Mesendoderm (in vitro differentiated cells): ENCODE measurements at regions not wholly inside any gene's neighbourhood (a gene's known extent, or its start where the extent isn't known, plus 50 kb on each side); places are given as distances from the start of the nearest gene placed in this dataset.
A peak's percentile ranks its signal among the peaks of the same experiment; 100 is the strongest.

Source experiments
- DNase-seq: peaks from one replicate; pipeline ENCODE4 v3.0.0; 2013
- H2AK5ac ChIP-seq: 2 replicates; pipeline ENCODE4 v1.6.1; 2013; ENCODE audit warnings: low read length, inconsistent platforms
- H2BK120ac ChIP-seq: 2 replicates; pipeline ENCODE4 v1.6.1; 2013; ENCODE audit warnings: low read depth, mild to moderate bottlenecking, low read length, moderate library complexity, mixed read lengths
- H2BK15ac ChIP-seq: replicated peaks from 2 replicates; pipeline ENCODE4 v1.6.1; 2013; ENCODE audit warnings: low read depth, mild to moderate bottlenecking, moderate library complexity
- H2BK5ac ChIP-seq: 2 replicates; pipeline ENCODE4 v1.6.1; 2013; ENCODE audit warnings: low read length, inconsistent platforms
- H3K18ac ChIP-seq: 2 replicates; pipeline ENCODE4 v1.6.1; 2013; ENCODE audit warnings: mild to moderate bottlenecking, low read length, mixed read lengths
- H3K23ac ChIP-seq: one replicate; pipeline ENCODE4 v1.6.1; 2013; ENCODE audit warnings: low read length
- H3K27ac ChIP-seq: 2 replicates; pipeline ENCODE4 v1.5.1; 2013; ENCODE audit warnings: low read depth, mild to moderate bottlenecking, inconsistent platforms, low read length, moderate library complexity
- H3K27me3 ChIP-seq: 2 replicates; pipeline ENCODE4 v1.6.1; 2013; ENCODE audit warnings: low read length, control low read depth, mild to moderate bottlenecking, inconsistent platforms; ENCODE audit not compliant: insufficient read depth, poor library complexity
- H3K36me3 ChIP-seq: 2 replicates; pipeline ENCODE4 v1.6.1; 2013; ENCODE audit warnings: low read length, inconsistent platforms; ENCODE audit not compliant: control insufficient read depth, insufficient read depth
- H3K4ac ChIP-seq: one replicate; pipeline ENCODE4 v1.6.1; 2013; ENCODE audit warnings: low read depth, mild to moderate bottlenecking, low read length, moderate library complexity
- H3K4me1 ChIP-seq: 2 replicates; pipeline ENCODE4 v1.6.1; 2013; ENCODE audit warnings: low read depth, low read length, inconsistent platforms; ENCODE audit not compliant: control insufficient read depth
- H3K4me2 ChIP-seq: 2 replicates; pipeline ENCODE4 v1.6.1; 2013; ENCODE audit warnings: low read length
- H3K4me3 ChIP-seq: 2 replicates; pipeline ENCODE4 v1.5.1; 2013; ENCODE audit warnings: mild to moderate bottlenecking, low read length
- H3K56ac ChIP-seq: one replicate; pipeline ENCODE4 v1.6.1; 2013; ENCODE audit warnings: low read length
- H3K79me1 ChIP-seq: 2 replicates; pipeline ENCODE4 v1.6.1; 2013; ENCODE audit warnings: low read length, inconsistent platforms
- H3K79me2 ChIP-seq: 2 replicates; pipeline ENCODE4 v1.6.1; 2013; ENCODE audit warnings: mild to moderate bottlenecking, low read length; ENCODE audit not compliant: control insufficient read depth, insufficient read depth
- H3K9ac ChIP-seq: 2 replicates; pipeline ENCODE4 v1.6.1; 2013; ENCODE audit warnings: low read length, inconsistent platforms
- H4K5ac ChIP-seq: one replicate; pipeline ENCODE4 v1.6.1; 2013; ENCODE audit warnings: low read length
- H4K8ac ChIP-seq: one replicate; pipeline ENCODE4 v1.6.1; 2013; ENCODE audit warnings: low read depth, mild to moderate bottlenecking, control low read depth, low read length, moderate library complexity
- WGBS: extraction: QIAGEN DNeasy Blood & Tissue Kit; methylation state at CpG from one replicate; pipeline ENCODE4 v1.1.7; 2013; ENCODE audit warnings: low lambda C conversion rate, missing lambda C conversion rate; ENCODE audit not compliant: insufficient coverage; ENCODE audit errors: extremely low coverage; 5-methylcytosine and 5-hydroxymethylcytosine counted together

GRCh38 chr5:53160895-53161294 is 51.3 kb upstream of the MOCS2 start:
- Histone ChIP-seq H3K56ac (no peak overlapping the region), H4K5ac (no peak overlapping the region)
- WGBS: no CpG with 5 or more reads among the region's 4 CpGs

GRCh38 chr5:53161876-53162275 is 52.3 kb upstream of the MOCS2 start:
- H3K56ac ChIP-seq: no peak overlapping the region
- H3K23ac ChIP-seq: no peak overlapping the region
- H3K4me1 ChIP-seq: no peaks in the 10 kb centered on the region
- H4K5ac ChIP-seq: no peak overlapping the region
- H3K9ac ChIP-seq: no peak overlapping the region
- DNase-seq: peak; percentile 1
- H3K4me2 ChIP-seq: no peak overlapping the region
- no peak overlapping the region for H3K27ac ChIP-seq
- H4K8ac ChIP-seq: no peak overlapping the region
- no peak overlapping the region for H3K18ac ChIP-seq
- no peaks in the 10 kb centered on the region for H3K36me3 ChIP-seq
- H2BK15ac ChIP-seq: no peak overlapping the region
- no peak overlapping the region for H2BK120ac ChIP-seq
- H3K79me2 ChIP-seq: no peaks in the 10 kb centered on the region
- no peak overlapping the region for H3K4ac ChIP-seq
- no peaks in the 10 kb centered on the region for H3K79me1 ChIP-seq
- H2BK5ac ChIP-seq: no peak overlapping the region
- WGBS: no CpG with 5 or more reads among the region's 2 CpGs
- H2AK5ac ChIP-seq: no peak overlapping the region
- no peaks in the 10 kb centered on the region for H3K27me3 ChIP-seq
- H3K4me3 ChIP-seq: no peak overlapping the region

More at GRCh38 chr5:53160895-53161294, 51.3 kb upstream of the MOCS2 start:
- Histone ChIP-seq H3K36me3 (no peaks in the 10 kb centered on the region), H3K27me3 (no peaks in the 10 kb centered on the region), H3K4me2 (no peak overlapping the region), H3K4me1 (no peaks in the 10 kb centered on the region), H3K23ac (no peak overlapping the region), H4K8ac (no peak overlapping the region), H2BK15ac (no peak overlapping the region), H3K79me2 (no peaks in the 10 kb centered on the region), H2BK120ac (no peak overlapping the region), H2AK5ac (no peak overlapping the region), H3K4me3 (no peak overlapping the region), H3K79me1 (no peaks in the 10 kb centered on the region), H3K18ac (no peak overlapping the region), H3K27ac (no peak overlapping the region), H2BK5ac (no peak overlapping the region), H3K9ac (no peak overlapping the region), H3K4ac (no peak overlapping the region)
- DNase-seq: no peak

GRCh38 chr5:53164478-53165165 is 55.1 kb upstream of the MOCS2 start:
- no peak overlapping the region for H3K27ac ChIP-seq

GRCh38 chr5:53165431-53166182 is 56.0 kb upstream of the MOCS2 start:
- Histone ChIP-seq H3K4me1 (no peaks in the 10 kb centered on the region), H3K9ac (no peak overlapping the region), H3K79me2 (no peaks in the 10 kb centered on the region), H2AK5ac (no peak overlapping the region), H3K56ac (no peak overlapping the region), H3K18ac (no peak overlapping the region), H4K8ac (no peak overlapping the region), H3K23ac (no peak overlapping the region), H2BK15ac (no peak overlapping the region), H3K4me2 (no peak overlapping the region), H3K36me3 (no peaks in the 10 kb centered on the region), H2BK120ac (no peak overlapping the region), H3K27me3 (no peaks in the 10 kb centered on the region), H3K79me1 (no peaks in the 10 kb centered on the region), H3K4me3 (no peak overlapping the region), H3K4ac (no peak overlapping the region), H4K5ac (no peak overlapping the region), H3K27ac (no peak overlapping the region), H2BK5ac (no peak overlapping the region)
- WGBS: no CpG with 5 or more reads among the region's 5 CpGs
- no peak for DNase-seq

More at GRCh38 chr5:53164478-53165165, 55.1 kb upstream of the MOCS2 start:
- DNase-seq: no peak
- no peak overlapping the region for H3K4me2 ChIP-seq
- WGBS: no CpG with 5 or more reads among the region's 2 CpGs
- H3K4me1 ChIP-seq: no peaks in the 10 kb centered on the region
- no peaks in the 10 kb centered on the region for H3K79me2 ChIP-seq
- no peak overlapping the region for H2AK5ac ChIP-seq
- H3K9ac ChIP-seq: no peak overlapping the region
- no peak overlapping the region for H3K18ac ChIP-seq
- H3K4me3 ChIP-seq: no peak overlapping the region
- H3K27me3 ChIP-seq: no peaks in the 10 kb centered on the region
- H2BK5ac ChIP-seq: no peak overlapping the region
- H3K4ac ChIP-seq: no peak overlapping the region
- no peak overlapping the region for H2BK15ac ChIP-seq
- H2BK120ac ChIP-seq: no peak overlapping the region
- no peak overlapping the region for H3K23ac ChIP-seq
- H3K36me3 ChIP-seq: no peaks in the 10 kb centered on the region
- H3K79me1 ChIP-seq: no peaks in the 10 kb centered on the region
- no peak overlapping the region for H4K5ac ChIP-seq
- H3K56ac ChIP-seq: no peak overlapping the region
- no peak overlapping the region for H4K8ac ChIP-seq

GRCh38 chr5:53166183-53166495 is 56.6 kb upstream of the MOCS2 start:
- H2BK120ac ChIP-seq: no peak overlapping the region

More at GRCh38 chr5:53166183-53166495, 56.6 kb upstream of the MOCS2 start:
- DNase-seq: no peak
- no peaks in the 10 kb centered on the region for H3K79me1 ChIP-seq
- H3K79me2 ChIP-seq: no peaks in the 10 kb centered on the region
- H3K9ac ChIP-seq: no peak overlapping the region
- no peak overlapping the region for H2AK5ac ChIP-seq
- no peaks in the 10 kb centered on the region for H3K36me3 ChIP-seq
- H2BK15ac ChIP-seq: no peak overlapping the region
- no peak overlapping the region for H3K56ac ChIP-seq
- H3K4me2 ChIP-seq: no peak overlapping the region
- H3K27ac ChIP-seq: no peak overlapping the region
- H3K4me3 ChIP-seq: no peak overlapping the region
- no peaks in the 10 kb centered on the region for H3K27me3 ChIP-seq
- no peak overlapping the region for H4K8ac ChIP-seq
- no peak overlapping the region for H3K18ac ChIP-seq
- H4K5ac ChIP-seq: no peak overlapping the region
- H2BK5ac ChIP-seq: no peak overlapping the region
- no peak overlapping the region for H3K23ac ChIP-seq
- no peak overlapping the region for H3K4ac ChIP-seq
- no peaks in the 10 kb centered on the region for H3K4me1 ChIP-seq
- whole genome bisulfite sequencing: no CpG with 5 or more reads among the region's 1 CpG
